CD4-positive, alpha-beta T cell treated with Interleukin-2 at 100 ng/mL for 4 hours (primary cell): ENCODE measurements at regions not wholly inside any gene's neighbourhood (a gene's known extent, or its start where the extent isn't known, plus 50 kb on each side); places are given as distances from the start of the nearest gene placed in this dataset.

ENCODE experiments used
- DNase-seq: peaks from one replicate; pipeline ENCODE4 v3.0.0-alpha.2; 2020; ENCODE audit warnings: low spot score

DNA sequence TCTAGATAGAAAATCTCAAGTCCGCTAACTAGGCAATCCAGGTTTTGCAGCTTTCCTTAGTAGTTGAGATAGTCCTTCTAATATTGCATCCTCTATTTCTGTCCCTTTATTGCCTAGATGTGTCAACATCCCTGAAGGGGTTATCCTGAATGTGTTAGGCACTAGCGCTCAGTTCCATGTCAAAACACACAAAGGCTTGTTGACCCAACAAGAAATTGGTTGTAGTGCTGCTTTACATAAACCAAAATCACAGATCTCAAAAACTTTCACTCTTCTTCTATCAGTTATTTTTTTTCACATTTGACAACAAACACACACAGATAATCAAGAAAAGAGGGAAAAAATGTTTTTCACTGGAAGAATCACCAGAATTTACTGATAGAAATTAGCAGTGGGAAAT, 51.4 kb upstream of the SOX2 start:
- no peak for DNase-seq

DNA sequence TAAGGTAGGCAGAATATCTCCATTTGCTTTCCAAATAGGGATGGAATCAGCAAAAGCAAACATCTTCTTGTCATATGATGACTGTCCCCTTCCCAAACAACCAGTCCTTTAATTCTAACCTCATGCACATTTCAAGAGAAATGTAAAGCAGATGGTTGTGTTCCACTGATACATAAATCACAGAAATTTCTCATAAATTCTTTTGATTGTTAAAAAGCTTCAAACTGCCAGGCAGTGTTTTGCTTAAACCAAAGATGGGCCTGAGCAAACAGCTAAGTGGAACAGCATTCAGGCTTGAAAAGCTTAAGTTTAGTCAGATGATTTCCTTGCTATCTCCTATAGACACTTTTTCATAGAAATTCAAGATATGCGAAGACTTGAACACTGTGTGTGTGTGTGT, 74.3 kb upstream of the SOX2 start:
- no peak for DNase-seq

DNA sequence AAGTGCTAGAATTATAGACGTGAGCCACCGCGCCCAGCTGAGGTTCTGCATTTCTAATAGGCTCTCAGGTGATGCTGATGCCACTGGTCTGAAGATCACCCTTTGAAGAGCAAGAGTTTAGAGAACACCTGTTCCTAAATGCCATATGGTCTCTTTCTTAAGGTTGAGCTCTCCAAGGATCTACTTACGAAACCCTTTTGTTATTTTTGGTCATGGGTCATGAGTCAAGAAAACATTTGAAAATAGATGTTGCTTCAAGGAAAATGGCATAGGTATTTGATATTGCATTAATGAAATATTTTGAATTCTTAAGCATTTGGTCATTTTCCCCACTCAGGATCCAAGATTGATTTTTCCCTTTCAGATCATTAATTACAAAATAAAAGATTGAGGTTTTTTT, 74.7 kb upstream of the SOX2 start:
- DNase-seq, result no peak

DNA sequence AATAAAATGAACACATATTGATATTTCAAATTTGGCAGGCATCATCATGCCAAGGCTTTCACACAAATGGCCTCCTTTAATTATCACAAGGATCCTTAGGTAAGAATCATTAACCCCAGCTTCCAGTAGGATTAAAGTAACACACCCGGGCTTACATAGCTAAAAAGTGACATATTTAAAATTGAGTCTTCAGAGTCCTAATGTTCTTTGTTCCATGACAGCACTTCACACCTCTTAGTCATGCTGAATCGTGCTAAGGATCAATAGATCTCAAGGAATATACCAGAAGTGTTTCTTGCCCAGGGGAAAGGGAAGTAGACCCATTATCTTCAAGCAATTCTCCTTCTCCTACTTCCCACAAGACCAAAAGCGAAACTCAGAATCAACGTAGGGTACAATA, 76.6 kb upstream of the SOX2 start:
- no peak for DNase-seq

DNA sequence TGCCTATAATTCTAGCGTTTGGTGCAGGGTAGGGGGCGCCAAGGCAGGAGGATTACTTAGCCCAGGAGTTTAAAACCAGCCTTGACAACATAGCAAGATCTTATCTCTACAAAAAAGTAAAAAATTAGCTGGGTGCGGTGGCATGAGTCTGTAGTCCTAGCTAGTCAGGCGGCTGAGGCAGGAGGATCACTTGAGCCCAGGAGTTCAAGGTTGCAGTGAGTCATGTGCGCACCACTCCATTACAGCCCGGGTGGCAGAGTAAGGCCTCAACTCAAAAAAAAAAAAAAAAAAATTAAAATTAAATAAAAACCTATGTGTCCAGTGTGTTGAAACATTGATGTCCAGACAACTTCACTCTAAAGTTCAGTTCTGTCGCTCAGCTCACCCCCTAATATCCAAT, 78.2 kb upstream of the SOX2 start:
- DNase-seq, result no peak

DNA sequence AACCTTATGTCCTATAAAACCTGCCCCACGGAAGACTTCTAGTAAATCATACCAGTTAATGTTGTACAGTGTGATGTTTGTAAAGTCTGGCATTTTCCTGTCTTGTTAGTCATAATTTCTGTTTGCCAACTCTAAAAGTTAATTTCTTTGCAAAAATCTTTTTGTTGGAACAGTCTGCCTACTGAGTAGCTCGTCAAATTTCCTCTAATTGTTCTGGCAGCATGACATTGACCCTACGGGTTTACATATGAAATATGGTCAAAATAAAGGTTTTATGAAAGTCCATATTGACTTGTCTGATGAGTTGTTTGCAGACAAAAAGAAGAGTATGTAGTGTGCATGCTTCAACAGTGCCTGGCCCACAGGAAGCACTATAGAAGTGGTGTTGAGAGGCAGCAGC, 79.8 kb upstream of the SOX2 start:
- DNase-seq, result no peak

DNA sequence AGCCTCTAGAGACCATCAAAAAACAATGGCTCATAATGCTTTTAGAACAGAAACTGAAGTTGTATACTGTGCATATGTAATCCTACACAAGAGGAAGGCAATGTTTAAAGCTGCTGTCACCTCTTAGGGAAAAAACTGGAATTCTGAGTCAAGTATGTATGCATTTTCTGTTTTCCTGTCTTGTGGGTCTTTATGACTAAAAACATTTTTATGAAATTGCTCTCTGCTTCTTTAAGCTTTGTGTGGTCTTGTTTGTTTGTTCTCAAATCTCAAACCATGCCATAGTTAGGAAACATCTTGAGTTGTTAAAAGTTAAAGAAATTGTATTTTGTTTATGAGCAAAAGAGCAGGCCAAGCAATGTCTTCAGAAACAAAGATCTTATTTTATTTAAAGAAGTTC, 80.9 kb upstream of the SOX2 start:
- no peak for DNase-seq

DNA sequence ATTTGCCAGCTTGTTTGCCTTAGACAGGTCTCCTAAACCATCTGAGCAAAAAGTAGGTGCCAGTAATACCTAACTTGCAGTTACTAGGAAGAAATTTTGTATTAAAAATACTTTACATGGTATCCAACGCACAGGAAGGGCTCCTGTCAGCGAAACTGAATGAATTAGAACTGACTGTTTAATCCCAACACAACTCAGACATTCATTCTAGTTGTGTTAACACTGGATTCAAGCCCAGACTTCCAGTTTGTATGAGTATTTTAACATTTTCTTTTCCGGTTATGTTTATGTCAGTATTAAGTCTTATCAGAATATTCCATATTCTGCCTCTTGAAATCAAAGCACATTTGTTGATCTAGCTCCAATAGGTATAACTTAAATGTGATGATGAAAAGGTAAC, 82.0 kb upstream of the SOX2 start:
- no peak for DNase-seq

DNA sequence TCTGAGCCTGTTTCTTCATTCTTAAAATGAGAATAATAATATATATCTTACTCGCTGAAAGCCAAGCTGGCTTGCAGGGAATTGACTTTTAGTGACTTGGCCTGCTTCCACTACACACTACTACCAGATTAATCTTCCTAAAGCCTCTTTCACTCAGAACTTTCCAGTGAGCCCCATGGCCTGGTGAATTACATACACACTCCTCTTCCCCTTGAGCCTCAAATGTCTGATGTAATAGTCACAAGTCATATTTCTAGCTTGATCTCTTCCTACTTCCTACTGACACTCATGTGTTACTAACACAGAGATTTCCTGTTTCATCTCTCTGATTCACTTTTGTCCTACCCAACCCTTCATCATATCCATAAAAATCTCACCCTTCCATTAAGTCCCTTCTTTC, 82.7 kb upstream of the SOX2 start:
- DNase-seq, result no peak

DNA sequence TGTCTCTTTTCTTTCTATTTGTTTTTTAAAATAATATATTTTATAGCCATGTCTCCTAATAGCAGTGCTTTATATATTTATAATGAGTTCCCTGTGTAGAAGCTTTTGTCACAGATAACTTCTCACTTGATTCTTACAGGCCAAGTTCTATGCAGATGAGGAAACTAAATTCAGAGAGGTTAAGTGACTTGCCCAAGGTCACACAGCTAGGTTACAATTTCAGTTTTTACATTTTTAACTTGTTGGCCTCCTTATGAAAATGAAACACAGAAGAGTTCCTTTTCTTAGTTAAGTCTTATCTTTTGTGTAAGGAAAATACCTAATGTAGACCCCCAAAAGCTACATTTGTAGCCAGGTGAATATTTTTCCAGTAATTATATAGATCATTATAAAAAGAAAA, 83.3 kb upstream of the SOX2 start:
- DNase-seq, result no peak

DNA sequence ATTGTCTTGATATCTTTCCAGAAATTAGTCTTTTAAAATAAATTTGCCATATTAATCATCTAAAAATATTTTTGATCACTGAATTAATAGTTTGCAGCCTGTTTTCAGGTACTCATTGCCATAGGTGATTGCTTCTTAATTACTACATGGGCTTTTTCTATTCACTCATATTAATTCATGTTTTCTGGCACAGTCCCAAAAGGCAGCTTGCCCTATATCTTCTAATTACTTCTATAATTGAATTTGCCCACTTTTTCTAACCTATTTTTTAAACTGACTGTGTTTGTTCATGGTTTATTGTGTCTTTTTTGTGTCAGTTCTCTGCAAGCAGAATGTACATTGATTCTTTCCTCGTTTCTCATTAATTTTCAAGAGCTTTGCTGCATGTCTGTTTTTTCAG, 85.7 kb upstream of the SOX2 start:
- DNase-seq, result no peak

DNA sequence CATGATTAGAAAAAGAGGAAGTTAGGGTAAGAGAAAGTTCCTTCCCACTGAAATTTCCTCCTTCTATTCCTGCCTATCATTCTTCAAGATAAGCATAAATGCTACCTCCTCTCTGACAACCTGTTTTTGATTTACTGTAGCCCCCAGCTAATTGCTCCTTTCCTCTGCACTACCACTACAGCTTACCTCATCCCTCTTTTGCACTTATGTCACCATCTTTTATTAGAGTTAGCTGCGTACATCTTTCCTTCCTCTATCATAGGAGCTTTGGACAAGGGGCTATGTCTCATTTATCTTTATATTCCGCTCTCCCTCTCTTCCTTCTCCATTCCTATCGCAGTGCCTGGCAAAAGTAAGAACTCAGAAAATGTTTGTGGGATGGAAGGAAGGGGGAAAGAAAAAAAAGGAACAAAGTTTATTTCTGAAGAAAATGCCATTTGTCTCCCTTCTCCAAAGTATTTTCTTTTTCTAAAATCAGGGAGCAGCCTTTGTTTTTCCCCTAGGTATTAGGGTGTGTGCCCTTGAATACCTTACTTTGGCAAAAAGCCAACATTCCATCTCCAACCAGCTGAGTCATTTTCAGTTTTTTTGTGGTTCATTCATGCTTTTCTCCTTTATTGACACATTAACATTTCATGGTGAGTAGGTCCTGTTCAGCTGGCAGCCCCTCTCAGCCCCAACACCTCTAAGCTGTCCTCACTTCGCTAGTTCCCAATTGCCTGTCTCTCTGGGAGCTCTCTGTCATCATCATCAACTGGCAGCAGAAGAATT, 87.6 kb upstream of the SOX2 start:
- no peak for DNase-seq

DNA sequence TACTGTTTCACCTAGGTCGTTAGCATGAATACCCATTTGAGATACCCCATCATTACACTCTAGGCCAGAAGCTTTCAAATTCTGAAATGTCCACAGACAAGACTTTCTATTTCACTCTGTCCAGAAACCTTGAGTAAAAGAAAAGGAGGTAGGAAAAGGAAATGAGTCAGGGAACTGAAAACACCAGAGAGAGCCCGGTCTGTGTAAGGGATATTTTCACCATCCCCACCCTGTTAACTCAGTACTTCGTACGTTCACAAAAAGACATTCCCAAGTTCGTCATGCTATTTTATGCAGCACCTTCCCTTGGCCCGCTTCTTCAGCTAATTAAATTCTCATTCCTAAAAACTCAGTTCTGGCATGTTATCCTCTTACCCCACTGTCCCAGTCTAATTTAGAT, 89.4 kb upstream of the SOX2 start:
- DNase-seq, result no peak

DNA sequence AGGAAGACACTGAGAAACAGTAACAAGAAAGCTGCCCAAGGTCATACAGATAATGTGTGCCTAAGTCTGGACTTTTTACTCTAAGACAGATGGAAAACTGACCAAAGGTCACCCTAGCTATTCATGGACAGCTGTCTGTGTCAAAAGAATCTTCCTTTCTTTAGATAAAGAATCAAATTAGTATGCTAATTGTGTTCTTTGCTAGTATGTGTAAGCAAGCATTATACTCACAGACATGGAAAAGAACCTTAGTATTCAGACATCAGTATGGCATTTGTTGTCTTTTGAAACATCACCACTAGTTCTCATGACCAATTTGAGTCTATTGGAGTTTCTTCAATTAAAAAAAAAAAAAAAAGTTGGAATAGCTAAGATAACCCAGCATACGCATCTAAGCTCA, 91.8 kb upstream of the SOX2 start:
- DNase-seq, result no peak

DNA sequence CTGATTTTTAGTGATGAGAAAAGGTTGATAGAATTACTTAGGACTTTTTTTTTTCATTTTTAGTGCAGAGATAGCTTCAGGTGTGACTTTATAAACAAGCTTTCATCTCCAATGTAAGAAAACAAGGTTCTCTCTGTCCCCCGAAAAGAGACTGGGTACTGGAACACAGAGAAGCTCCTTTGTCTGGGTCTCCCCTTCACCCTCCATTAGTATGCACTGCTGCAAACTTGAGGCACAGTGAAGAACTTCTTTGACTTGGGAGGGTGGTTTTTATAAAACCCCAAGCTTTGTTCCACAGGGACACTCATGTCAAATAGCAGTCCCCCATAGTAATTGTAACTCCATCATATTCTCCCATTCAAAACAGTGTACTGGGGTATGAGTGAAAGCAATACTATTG, 93.5 kb upstream of the SOX2 start:
- no peak for DNase-seq

DNA sequence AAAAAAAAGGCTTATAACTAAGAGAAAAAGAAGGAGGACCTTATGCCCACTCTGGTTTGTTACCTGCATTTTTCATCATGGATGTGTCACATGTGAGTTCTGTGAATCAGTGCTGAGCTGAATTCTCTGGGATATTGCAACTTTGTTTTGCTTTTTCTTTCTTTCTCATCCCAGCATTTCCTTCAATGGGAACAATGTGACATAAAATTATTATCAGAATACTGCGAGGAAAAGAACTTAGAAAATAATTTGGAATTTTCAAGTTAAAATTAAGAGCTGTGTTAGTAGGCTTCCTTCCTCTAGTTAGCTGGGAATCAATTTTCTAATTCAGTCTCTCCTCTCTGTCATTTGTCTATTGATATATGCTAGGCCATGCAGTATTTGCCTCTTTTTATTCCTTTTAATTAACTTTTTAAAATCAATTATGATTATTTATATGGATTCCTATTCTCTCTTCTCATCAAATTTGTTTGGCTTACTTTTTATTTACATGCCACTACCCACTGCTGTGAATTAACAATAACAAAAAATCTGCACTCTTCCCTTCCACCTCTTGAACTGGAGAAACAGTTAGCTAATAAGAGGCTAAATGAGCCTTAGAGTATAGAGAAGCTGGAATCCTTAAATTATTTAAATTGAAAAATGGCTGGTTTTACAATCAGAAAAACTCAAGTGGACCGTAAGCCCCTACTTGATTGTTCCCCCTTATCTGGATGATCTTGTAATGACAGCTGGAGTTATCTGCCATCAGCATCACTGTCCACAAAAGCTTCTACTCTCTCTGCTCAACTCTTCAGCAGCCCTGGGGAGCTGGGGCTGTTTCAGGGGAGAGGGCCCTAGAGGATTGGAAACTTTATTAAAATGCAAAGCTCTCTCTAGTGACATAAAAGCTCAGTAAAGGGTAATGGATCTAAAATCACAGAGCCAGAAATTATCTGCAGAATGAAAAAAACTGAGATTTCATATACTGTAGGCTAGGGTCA, 95.3 kb upstream of the SOX2 start:
- no peak for DNase-seq

DNA sequence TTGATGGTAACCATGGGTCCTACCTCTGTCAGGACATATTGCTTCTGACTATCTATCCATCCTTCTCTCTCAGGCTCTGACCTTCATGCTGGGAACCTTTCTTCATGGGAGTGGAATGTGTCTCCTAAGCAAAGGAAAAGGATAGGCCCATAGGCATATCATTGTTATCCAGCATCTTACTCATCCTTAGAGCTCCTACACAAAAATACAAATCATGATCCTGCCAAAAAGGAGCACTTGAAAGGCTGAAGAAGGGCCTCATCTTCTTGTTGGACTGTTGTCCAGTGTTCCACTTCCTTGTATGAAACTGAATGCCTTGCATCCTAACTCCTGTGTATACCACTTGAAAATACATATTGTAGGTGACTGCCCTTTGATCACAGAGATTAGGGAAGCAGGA, 96.1 kb upstream of the SOX2 start:
- DNase-seq, result no peak

DNA sequence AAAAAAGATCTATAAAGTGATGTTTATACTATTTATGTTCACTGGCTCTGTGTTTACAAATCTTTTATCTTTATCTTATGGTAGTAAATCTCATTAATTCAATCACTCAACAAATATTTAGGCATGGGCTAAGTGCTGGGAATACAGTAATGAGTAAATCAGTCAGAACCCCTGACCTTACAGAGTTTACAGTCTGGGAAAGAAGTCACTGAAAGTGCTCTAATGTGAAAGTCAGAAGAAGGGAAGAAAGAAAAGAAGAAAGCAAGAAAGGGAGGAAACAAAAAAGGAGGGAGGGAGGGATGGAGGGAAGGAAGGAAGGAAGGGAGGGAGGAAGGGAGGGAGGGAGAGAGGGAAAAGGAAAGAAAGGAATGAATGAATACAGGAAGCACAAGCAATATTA, 96.8 kb upstream of the SOX2 start:
- no peak for DNase-seq

DNA sequence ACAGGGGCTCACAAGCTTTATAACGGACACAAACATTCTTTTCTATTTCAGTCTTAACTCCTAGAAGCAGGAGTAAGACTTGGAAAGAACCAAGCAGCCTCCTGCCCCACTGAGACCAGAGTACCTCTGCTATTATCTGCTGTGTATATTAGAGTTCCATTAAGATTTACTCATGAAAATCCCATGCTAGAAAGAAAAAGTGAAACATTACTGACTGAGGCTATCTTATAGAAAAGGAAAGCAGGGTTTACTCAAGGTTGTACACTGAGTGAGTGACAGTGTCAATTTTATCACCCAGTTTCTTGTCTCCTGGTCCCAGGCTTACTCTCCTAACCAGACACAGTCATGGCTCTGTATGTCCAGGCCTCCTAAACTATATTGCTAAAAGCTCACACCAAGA, 97.9 kb upstream of the SOX2 start:
- DNase-seq, result no peak

DNA sequence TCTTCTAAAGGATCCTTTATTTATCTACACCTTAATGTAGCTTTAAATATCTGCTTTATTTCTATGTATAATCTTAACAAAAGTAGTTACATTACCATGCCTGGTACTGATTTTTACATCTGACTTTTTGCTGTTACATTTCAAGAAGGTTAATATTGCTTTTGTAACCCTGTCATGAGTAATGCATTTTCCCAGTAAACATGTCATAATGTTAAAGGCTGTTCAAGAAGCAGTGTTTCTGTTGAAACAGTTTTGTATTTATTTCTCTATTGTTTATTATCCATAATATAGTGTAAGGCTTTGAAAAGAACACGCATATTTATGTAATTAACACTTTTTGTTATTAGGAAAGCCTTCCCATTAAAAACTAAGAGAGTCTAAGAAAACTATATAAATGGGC, 98.5 kb upstream of the SOX2 start:
- DNase-seq, result no peak

DNA sequence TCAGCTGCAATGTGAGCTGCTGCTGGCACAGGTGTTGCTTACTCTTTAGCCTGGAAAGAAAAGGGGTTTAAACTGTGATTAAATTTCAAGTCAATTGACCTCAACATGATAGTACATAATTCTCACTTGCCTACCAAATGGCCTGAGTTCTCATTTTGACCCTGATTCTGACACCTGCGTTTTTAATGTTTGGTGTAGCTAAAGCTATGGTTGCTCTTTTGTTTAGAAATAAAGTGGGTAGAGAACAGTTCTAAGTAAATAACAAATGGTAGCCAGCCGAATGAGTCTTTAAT, 100.8 kb upstream of the SOX2 start:
- no peak for DNase-seq

DNA sequence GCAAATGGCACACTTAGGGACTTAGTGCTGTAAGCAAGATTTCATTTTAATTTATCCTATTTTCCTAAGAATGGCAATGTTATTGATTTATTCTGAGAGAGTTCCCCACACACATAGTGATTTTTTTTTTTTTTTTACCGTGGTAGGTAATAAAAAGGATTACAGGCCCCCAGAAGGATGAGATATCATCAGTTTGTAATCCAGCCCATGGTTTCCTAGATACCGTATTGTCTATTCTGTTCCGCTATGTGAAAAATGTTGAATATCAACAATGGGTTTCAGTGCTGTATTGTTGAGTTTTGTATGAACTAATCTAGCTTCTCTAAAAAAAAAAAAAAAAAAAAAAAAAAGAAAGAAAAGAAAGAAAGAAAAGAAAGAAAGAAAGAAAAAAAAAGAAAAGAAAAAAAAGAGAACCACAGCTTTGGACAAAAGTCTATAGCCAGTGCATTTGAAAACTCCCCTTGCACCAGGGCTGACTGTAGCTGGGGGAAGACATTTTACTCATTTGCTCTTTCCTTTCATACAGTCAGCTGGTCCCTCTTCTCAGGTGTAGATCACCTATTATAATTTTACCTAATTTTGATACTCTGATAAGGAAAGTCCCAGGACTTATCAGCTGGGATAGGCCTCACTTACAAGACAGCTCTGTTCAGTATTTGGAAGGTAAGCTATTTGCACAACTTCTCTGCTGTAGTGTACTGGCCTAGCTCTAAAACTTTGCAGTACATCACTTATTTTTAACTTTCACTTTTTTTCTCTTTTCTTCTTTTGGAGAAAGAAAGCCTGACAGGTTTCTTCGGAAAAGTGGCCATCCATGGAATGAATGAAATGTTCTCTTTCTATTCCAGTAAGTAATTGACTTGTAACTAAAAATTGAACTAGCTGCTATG, 101.4 kb upstream of the SOX2 start:
- DNase-seq, result no peak
